K562 (cell line): ENCODE measurements at regions not wholly inside any gene's neighbourhood (a gene's known extent, or its start where the extent isn't known, plus 50 kb on each side); places are given as distances from the start of the nearest gene placed in this dataset.

Experiments used
- ATAC-seq: fragments of 200-7000 bp; cut with Tn5 transposase; 3 replicates; pipeline ENCODE4 v1.9.1; 2020; ENCODE audit warnings: moderate library complexity
- BruUV-seq: library from RNA; stranded (reverse); fragments of 400-500 nt; replicated peaks from 2 replicates; lab custom pipeline; 2021; lab: Mats Ljungman, UMichigan
- CTCF ChIA-PET: fragments of 300-600 bp; formaldehyde crosslinking; extraction: SDS; loops from one replicate; lab custom pipeline; 2021; ENCODE audit warnings: low intra/inter-chr PET ratio; lab: Yijun Ruan, JAX
- POLR2A ChIA-PET: fragments of 300-600, 350-650 bp; sonication (Branson Sonifier 250); formaldehyde crosslinking; extraction: SDS; loops from one replicate; lab custom pipeline; 2021; ENCODE audit warnings: antibody characterized with exemption, inconsistent platforms; lab: Yijun Ruan, JAX
- DNase-seq, 4 experiments: peaks; one replicate each; pipeline versions ENCODE4 v3.0.0 to v3.0.0-alpha.2; 2011 to 2018; ENCODE audit warnings: low spot score in 3 of 4, mixed read lengths in 3 of 4; ENCODE audit errors: extremely low read depth in 1 of 4
- FAIRE-seq: peaks from 2 replicates; lab custom pipeline; 2011; peaks lifted over from hg19 to GRCh38; lab: Jason Lieb, UNC
- H2AFZ ChIP-seq: 2 replicates; pipeline ENCODE4 v1.6.0; 2011; ENCODE audit warnings: low read depth, low read length, control low read depth, inconsistent platforms
- H3K27ac ChIP-seq: fragments of 200-600 bp; 3 replicates; pipeline ENCODE4 v1.8.0; 2011; ENCODE audit warnings: low read depth, mild to moderate bottlenecking, control low read depth, inconsistent platforms, low read length, moderate library complexity, mixed read lengths; ENCODE audit errors: extremely low read depth
- H3K27me3 ChIP-seq, 2 experiments: fragments of 300-600 bp in 1 of 2; 2 replicates in 1 of 2; 3 replicates in 1 of 2; pipeline versions ENCODE4 v1.6.0 to v1.8.0; 2011; ENCODE audit warnings: inconsistent platforms in 2 of 2, low read length in 2 of 2, mild to moderate bottlenecking in 1 of 2, mixed read lengths in 1 of 2, moderate library complexity in 1 of 2; ENCODE audit not compliant: control insufficient read depth in 2 of 2, insufficient read depth in 2 of 2
- H3K36me3 ChIP-seq: fragments of 300-600 bp; 3 replicates; pipeline ENCODE4 v1.8.0; 2011; ENCODE audit warnings: mild to moderate bottlenecking, low read length, inconsistent platforms; ENCODE audit not compliant: control insufficient read depth, insufficient read depth
- H3K4me1 ChIP-seq, 2 experiments: fragments of 200-600 bp in 1 of 2; replicated peaks in 1 of 2; 2 replicates in 1 of 2; 3 replicates in 1 of 2; pipeline versions ENCODE4 v1.5.1 to v1.8.0; 2011; ENCODE audit warnings: inconsistent platforms in 2 of 2, low read length in 2 of 2, mild to moderate bottlenecking in 1 of 2, mixed read lengths in 1 of 2, moderate library complexity in 1 of 2; ENCODE audit not compliant: control insufficient read depth in 2 of 2, insufficient read depth in 2 of 2
- H3K4me2 ChIP-seq: 2 replicates; pipeline ENCODE4 v1.6.1; 2011; ENCODE audit warnings: low read length, control low read depth, inconsistent platforms, mixed read lengths; ENCODE audit not compliant: insufficient read depth
- H3K4me3 ChIP-seq: fragments of 200-600 bp; sonication (generic), shearing (Covaris generic); 2 replicates; pipeline ENCODE4 v1.5.1; 2016; ENCODE audit warnings: control low read depth, inconsistent platforms
- H3K79me2 ChIP-seq: fragments of 200-600 bp; 3 replicates; pipeline ENCODE4 v1.8.0; 2011; ENCODE audit warnings: low read length, inconsistent platforms; ENCODE audit not compliant: control insufficient read depth, insufficient read depth
- H3K9ac ChIP-seq, 2 experiments: 2 replicates each; pipeline versions ENCODE4 v1.6.0 to v1.6.1; 2011; ENCODE audit warnings: low read depth in 2 of 2, low read length in 2 of 2, control low read depth in 1 of 2, inconsistent platforms in 1 of 2, mild to moderate bottlenecking in 1 of 2, mixed read lengths in 1 of 2; ENCODE audit not compliant: insufficient read depth in 1 of 2
- H3K9me1 ChIP-seq: one replicate; pipeline ENCODE4 v1.6.0; 2011; ENCODE audit warnings: inconsistent platforms, mild to moderate bottlenecking, low read length, moderate library complexity; ENCODE audit not compliant: control insufficient read depth, insufficient read depth
- H3K9me3 ChIP-seq: replicated peaks from 2 replicates; pipeline ENCODE4 v1.5.1; 2011; ENCODE audit warnings: low read depth, low read length, inconsistent platforms; ENCODE audit not compliant: control insufficient read depth, insufficient read depth
- H4K20me1 ChIP-seq: replicated peaks from 2 replicates; pipeline ENCODE4 v1.6.1; 2011; ENCODE audit warnings: low read length, inconsistent platforms, mixed read lengths; ENCODE audit not compliant: control insufficient read depth, insufficient read depth
- CHD2 ChIP-seq: IDR thresholded peaks from 2 replicates; pipeline ENCODE4 v1.6.1; 2011; ENCODE audit warnings: low read depth, low read length
- EZH2 ChIP-seq: IDR thresholded peaks from 2 replicates; pipeline ENCODE4 v1.6.1; 2012; ENCODE audit warnings: low read depth, mild to moderate bottlenecking, inconsistent platforms, low read length, borderline replicate concordance
- HDAC6 ChIP-seq: IDR thresholded peaks from 2 replicates; pipeline ENCODE4 v1.6.1; 2012; ENCODE audit warnings: low read depth, mild to moderate bottlenecking, control low read depth, inconsistent platforms, low read length, moderate library complexity
- HMGN3 ChIP-seq: IDR thresholded peaks from 2 replicates; pipeline ENCODE4 v1.6.1; 2011; ENCODE audit warnings: borderline replicate concordance, low read depth, mild to moderate bottlenecking, mixed read lengths, low read length; ENCODE audit not compliant: insufficient read length; ENCODE audit errors: extremely low read depth
- IFI16 ChIP-seq: fragments of 250-450 bp; sonication (Bioruptor Pico); IDR thresholded peaks from 2 replicates; pipeline ENCODE4 v2.1.2; 2022; ENCODE audit warnings: mild to moderate bottlenecking, inconsistent platforms
- JUNB ChIP-seq: fragments of 450-650 bp; formaldehyde crosslinking; conservative IDR thresholded peaks from 2 replicates; pipeline ENCODE4 v1.4.0; 2020; ENCODE audit warnings: mild to moderate bottlenecking
- KLF16 ChIP-seq: IDR thresholded peaks from 2 replicates; pipeline ENCODE4 v1.6.1; 2016; ENCODE audit warnings: antibody characterized with exemption
- NFIC ChIP-seq: fragments of 450-650 bp; IDR thresholded peaks from 2 replicates; pipeline ENCODE4 v1.6.1; 2017; ENCODE audit warnings: mild to moderate bottlenecking, inconsistent platforms
- RAD51 ChIP-seq: fragments of 450-650 bp; IDR thresholded peaks from 2 replicates; pipeline ENCODE4 v1.7.1; 2016; ENCODE audit warnings: low read depth, mild to moderate bottlenecking, borderline replicate concordance
- SMAD2 ChIP-seq: fragments of 150-350 bp; IDR thresholded peaks from 2 replicates; pipeline ENCODE4 v1.6.1; 2014; ENCODE audit warnings: low read depth, mild to moderate bottlenecking, low read length
- TBP ChIP-seq: optimal IDR thresholded peaks from 2 replicates; pipeline ENCODE3; 2011; ENCODE audit warnings: low read depth, low read length, improper control_type of control experiment
- ZNF124 ChIP-seq: sonication (generic); formaldehyde crosslinking; IDR thresholded peaks from 2 replicates; pipeline ENCODE4 v1.8.1; 2022; ENCODE audit warnings: missing genetic modification reagents
- ZNF586 ChIP-seq: fragments of 450-650 bp; formaldehyde crosslinking; conservative IDR thresholded peaks from 2 replicates; pipeline ENCODE4 v1.4.0; 2020; ENCODE audit warnings: mild to moderate bottlenecking, moderate library complexity
- WGBS: fragments of 100-300 bp; shearing (Covaris generic); methylation state at CpG from one replicate; pipeline ENCODE4 v1.1.6; 2016; ENCODE audit warnings: low coverage, mixed read lengths; ENCODE audit not compliant: insufficient coverage; ENCODE audit errors: missing lambda C conversion rate; 5-methylcytosine and 5-hydroxymethylcytosine counted together
- in situ Hi-C: fragments of 300-500 bp; cut with MboI; formaldehyde crosslinking; loops from 4 replicates; pipeline ENCODE4 v1.15.0; 2018; ENCODE audit warnings: inconsistent platforms, mixed read lengths
- intact Hi-C: fragments of 100-400 bp; cut with micrococcal nuclease; formaldehyde crosslinking; loops from 2 replicates; pipeline ENCODE4 v1.14.2; 2022
- TF ChIP-seq, protein P1 (sequence below), 2 experiments: fragments of 450-650 bp in 1 of 2; sonication (generic) in 1 of 2; formaldehyde crosslinking in 1 of 2; IDR thresholded peaks in 1 of 2; conservative IDR thresholded peaks in 1 of 2; 2 replicates each; pipeline versions ENCODE4 v1.6.1 to v1.8.1; 2016 to 2023; ENCODE audit warnings: mild to moderate bottlenecking in 2 of 2, moderate library complexity in 2 of 2, inconsistent platforms in 1 of 2, missing genetic modification reagents in 1 of 2
- TF ChIP-seq, protein P2 (sequence below): fragments of 250-450 bp; sonication (Bioruptor Pico); IDR thresholded peaks from 2 replicates; pipeline ENCODE4 v1.8.0; 2022; ENCODE audit warnings: moderate library complexity, mild to moderate bottlenecking, inconsistent platforms

DNA sequence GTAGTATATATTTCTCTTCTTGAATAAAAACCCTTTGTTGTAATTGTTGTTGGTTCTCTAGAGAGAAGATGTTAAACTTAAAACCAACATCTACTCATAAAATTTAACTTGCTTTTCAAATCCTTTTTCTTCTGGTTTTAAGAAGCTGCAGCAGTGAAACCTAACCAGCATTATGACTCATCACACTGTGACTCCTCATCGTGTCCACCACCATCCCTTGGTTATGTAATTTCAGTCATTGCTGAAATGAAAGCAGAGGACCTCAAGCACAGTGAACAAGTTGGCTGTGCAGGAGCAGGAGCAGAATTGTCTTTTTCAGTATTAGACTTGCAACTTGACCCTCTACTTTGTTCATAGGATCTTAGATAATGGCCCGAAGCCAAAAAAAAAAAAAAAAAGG, 64.9 kb upstream of the HTR2A start:
- no peaks in the 10 kb centered on the region for H3K79me2 ChIP-seq
- in situ Hi-C loops (no loop called here), intact Hi-C loops (no loop called here)
- no peaks in the 10 kb centered on the region for H3K27me3 ChIP-seq
- H2AFZ ChIP-seq, result no peak overlapping the region
- ATAC-seq (no peak), DNase-seq (peak in 1 of 4 experiments; percentile 2), FAIRE-seq (no peak)
- ChIA-PET CTCF (no interaction called here), POLR2A (no interaction called here)
- no peak for TF ChIP-seq ZNF124 (CRISPR knock-in tag)
- TF ChIP-seq HMGN3, result no peak
- TF ChIP-seq CHD2, result no peak
- TF ChIP-seq, protein P1, sequence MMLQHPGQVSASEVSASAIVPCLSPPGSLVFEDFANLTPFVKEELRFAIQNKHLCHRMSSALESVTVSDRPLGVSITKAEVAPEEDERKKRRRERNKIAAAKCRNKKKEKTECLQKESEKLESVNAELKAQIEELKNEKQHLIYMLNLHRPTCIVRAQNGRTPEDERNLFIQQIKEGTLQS (IDR thresholded peaks at IDR 0.05), result 0 out of 2 replicates have a peak, but pooled peaks have one; percentile 19
- TF ChIP-seq, protein P1 (CRISPR knock-in tag; conservative IDR thresholded peaks at IDR 0.05), result no peak
- H3K4me2 ChIP-seq, result no peak overlapping the region
- H3K9me3 ChIP-seq, result no peaks in the 10 kb centered on the region
- no peak overlapping the region for H3K4me3 ChIP-seq
- no peak overlapping the region for H3K9ac ChIP-seq
- H3K4me1 ChIP-seq, result no peaks in the 10 kb centered on the region
- H4K20me1 ChIP-seq, result no peaks in the 10 kb centered on the region
- no peak overlapping the region for H3K27ac ChIP-seq
- no peaks in the 10 kb centered on the region for H3K36me3 ChIP-seq
- no TSS peak for BruUV-seq
- H3K9me1 ChIP-seq, result no peaks in the 10 kb centered on the region
- 0% methylated on average over 1 of the region's 2 CpGs for WGBS

DNA sequence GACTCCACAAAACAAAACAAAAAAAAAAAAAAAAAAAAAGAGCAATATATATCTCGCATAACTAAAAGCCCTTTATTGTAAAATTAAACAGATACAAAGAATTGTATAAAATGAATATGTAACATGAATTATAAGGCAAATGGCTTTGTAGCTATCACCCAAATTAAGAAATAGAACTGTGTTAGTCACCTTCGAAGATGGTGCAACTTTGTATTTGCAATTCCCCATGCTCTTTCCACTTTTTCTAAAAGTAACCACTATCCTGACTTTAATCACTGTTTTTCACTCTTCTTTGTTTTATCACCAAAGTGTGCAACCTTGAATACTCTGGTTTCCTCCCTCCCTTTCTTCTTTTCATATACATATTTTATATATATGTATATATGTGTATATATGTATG, 57.1 kb upstream of the HTR2A start:
- intact Hi-C loops, result no loop called here
- H2AFZ ChIP-seq, result no peak overlapping the region
- TF ChIP-seq, protein P2, sequence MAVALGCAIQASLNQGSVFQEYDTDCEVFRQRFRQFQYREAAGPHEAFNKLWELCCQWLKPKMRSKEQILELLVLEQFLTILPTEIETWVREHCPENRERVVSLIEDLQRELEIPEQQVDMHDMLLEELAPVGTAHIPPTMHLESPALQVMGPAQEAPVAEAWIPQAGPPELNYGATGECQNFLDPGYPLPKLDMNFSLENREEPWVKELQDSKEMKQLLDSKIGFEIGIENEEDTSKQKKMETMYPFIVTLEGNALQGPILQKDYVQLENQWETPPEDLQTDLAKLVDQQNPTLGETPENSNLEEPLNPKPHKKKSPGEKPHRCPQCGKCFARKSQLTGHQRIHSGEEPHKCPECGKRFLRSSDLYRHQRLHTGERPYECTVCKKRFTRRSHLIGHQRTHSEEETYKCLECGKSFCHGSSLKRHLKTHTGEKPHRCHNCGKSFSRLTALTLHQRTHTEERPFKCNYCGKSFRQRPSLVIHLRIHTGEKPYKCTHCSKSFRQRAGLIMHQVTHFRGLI (CRISPR knock-in tag), result no peak
- TF ChIP-seq IFI16 (CRISPR knock-in tag) (no peak), TBP (no peak), SMAD2 (no peak), EZH2 (no peak), NFIC (no peak), HDAC6 (no peak), ZNF586 (CRISPR knock-in tag) (no peak), KLF16 (no peak), RAD51 (no peak), JUNB (CRISPR knock-in tag) (no peak)
- CTCF ChIA-PET, result no interaction called here
- no peaks in the 10 kb centered on the region for H3K4me1 ChIP-seq
- H3K9me1 ChIP-seq, result no peaks in the 10 kb centered on the region
- no peaks in the 10 kb centered on the region for H3K79me2 ChIP-seq
- in situ Hi-C loops, result no loop called here
- ATAC-seq (no peak), FAIRE-seq (no peak), DNase-seq (no peak)
- no peak overlapping the region for H3K4me2 ChIP-seq
- 0% methylated on average over 2 of the region's 2 CpGs for WGBS
- POLR2A ChIA-PET, result no interaction called here
- BruUV-seq, result no TSS peak
- H3K9me3 ChIP-seq, result no peaks in the 10 kb centered on the region
- no peak overlapping the region for H3K9ac ChIP-seq
- H3K36me3 ChIP-seq, result no peaks in the 10 kb centered on the region
- no peaks in the 10 kb centered on the region for H3K27me3 ChIP-seq
- H3K4me3 ChIP-seq, result no peak overlapping the region
- no peaks in the 10 kb centered on the region for H4K20me1 ChIP-seq
- H3K27ac ChIP-seq, result no peak overlapping the region
